DND-41 (cell line): ENCODE measurements at regions not wholly inside any gene's neighbourhood (a gene's known extent, or its start where the extent isn't known, plus 50 kb on each side); places are given as distances from the start of the nearest gene placed in this dataset.

Experiments
- CTCF ChIP-seq: IDR thresholded peaks from 2 replicates; pipeline ENCODE4 v1.5.1; 2012; ENCODE audit warnings: borderline replicate concordance, low read length, moderate library complexity, mild to moderate bottlenecking; ENCODE audit not compliant: poor library complexity, severe bottlenecking; ENCODE audit errors: extremely low read depth
- EZH2 ChIP-seq: IDR thresholded peaks from 3 replicates; pipeline ENCODE4 v1.6.1; 2012; ENCODE audit warnings: borderline replicate concordance, low read depth, mild to moderate bottlenecking, moderate library complexity, low read length, inconsistent platforms; ENCODE audit not compliant: severe bottlenecking

- TF ChIP-seq CTCF (no peak), EZH2 (no peak)
These were observed 64.2 kb upstream of the ITGA11 start for GRCh38 chr15:68495981-68496705.
